Nephron (organoid): ENCODE measurements at regions not wholly inside any gene's neighbourhood (a gene's known extent, or its start where the extent isn't known, plus 50 kb on each side); places are given as distances from the start of the nearest gene placed in this dataset.
A peak's percentile ranks its signal among the peaks of the same experiment; 100 is the strongest.

Experiments
- H3K27ac Mint-ChIP-seq, 3 experiments: 2 replicates each; pipeline ENCODE4 v1.8.0; 2020; ENCODE audit warnings: mixed read lengths in 3 of 3, mild to moderate bottlenecking in 2 of 3, moderate library complexity in 1 of 3
- H3K27me3 Mint-ChIP-seq: 2 replicates; pipeline ENCODE4 v1.8.0; 2021; ENCODE audit warnings: low read depth, mild to moderate bottlenecking, moderate library complexity, mixed read lengths
- H3K36me3 Mint-ChIP-seq: 2 replicates; pipeline ENCODE4 v1.8.0; 2020; ENCODE audit warnings: low read depth, mixed read lengths
- H3K4me1 Mint-ChIP-seq: 2 replicates; pipeline ENCODE4 v1.8.0; 2020; ENCODE audit warnings: mixed read lengths
- H3K4me3 Mint-ChIP-seq, 3 experiments: 2 replicates each; pipeline ENCODE4 v1.8.0; 2020; ENCODE audit warnings: mild to moderate bottlenecking in 3 of 3, mixed read lengths in 3 of 3, moderate library complexity in 2 of 3
- H3K9me3 Mint-ChIP-seq: 2 replicates; pipeline ENCODE4 v1.8.0; 2020; ENCODE audit warnings: mixed read lengths
- CTCF ChIP-seq, 3 experiments: fragments of 200-600 bp; sonication (generic); IDR thresholded peaks; one replicate each; pipeline ENCODE4 v1.5.0; 2021; ENCODE audit warnings: antibody characterized with exemption in 3 of 3; ENCODE audit not compliant: unreplicated experiment in 3 of 3

- no peaks in the 10 kb centered on the region for H3K36me3 Mint-ChIP-seq
- H3K4me1 Mint-ChIP-seq = peaks cover 9% of the 10 kb centered on the region
- TF ChIP-seq CTCF (IDR thresholded peaks at IDR 0.05; ENCODE audit: unreplicated experiment in 3 of 3) = no peak
- no peaks in the 10 kb centered on the region for H3K27me3 Mint-ChIP-seq
- no peaks in the 10 kb centered on the region for H3K9me3 Mint-ChIP-seq
- no peak overlapping the region for H3K27ac Mint-ChIP-seq
- no peak overlapping the region for H3K4me3 Mint-ChIP-seq
Observed at GRCh38 chr12:47364261-47364660, 284.5 kb upstream of the AMIGO2 start.

GRCh38 chr12:47362126-47362705 lies 282.5 kb upstream of the AMIGO2 start:
- Mint-ChIP-seq H3K27me3 (no peaks in the 10 kb centered on the region), H3K4me1 (peaks cover 17% of the 10 kb centered on the region), H3K27ac (peak overlapping the region in 1 of 3 experiments; percentile 57), H3K36me3 (no peaks in the 10 kb centered on the region), H3K4me3 (no peak overlapping the region), H3K9me3 (peaks cover 3% of the 10 kb centered on the region)
- no peak for TF ChIP-seq CTCF (IDR thresholded peaks at IDR 0.05; ENCODE audit: unreplicated experiment in 3 of 3)

- H3K27ac Mint-ChIP-seq = peak overlapping the region; percentile 2 to 57 (median 4)
- peaks cover 17% of the 10 kb centered on the region for H3K4me1 Mint-ChIP-seq
- H3K4me3 Mint-ChIP-seq = no peak overlapping the region
- no peak for TF ChIP-seq CTCF (IDR thresholded peaks at IDR 0.05; ENCODE audit: unreplicated experiment in 3 of 3)
- H3K27me3 Mint-ChIP-seq = no peaks in the 10 kb centered on the region
- no peaks in the 10 kb centered on the region for H3K36me3 Mint-ChIP-seq
- H3K9me3 Mint-ChIP-seq = peaks cover 3% of the 10 kb centered on the region
Observed at GRCh38 chr12:47361389-47362021, 281.7 kb upstream of the AMIGO2 start.

- H3K36me3 Mint-ChIP-seq = no peaks in the 10 kb centered on the region
- no peak overlapping the region for H3K4me3 Mint-ChIP-seq
- H3K4me1 Mint-ChIP-seq = peaks cover 17% of the 10 kb centered on the region
- no peaks in the 10 kb centered on the region for H3K27me3 Mint-ChIP-seq
- no peak for TF ChIP-seq CTCF (IDR thresholded peaks at IDR 0.05; ENCODE audit: unreplicated experiment in 3 of 3)
- peak overlapping the region in 2 of 3 experiments; percentile 1 to 57 for H3K27ac Mint-ChIP-seq
- H3K9me3 Mint-ChIP-seq = peaks cover 3% of the 10 kb centered on the region
Observed at GRCh38 chr12:47360771-47361388, 281.1 kb upstream of the AMIGO2 start.

- no peaks in the 10 kb centered on the region for H3K27me3 Mint-ChIP-seq
- no peaks in the 10 kb centered on the region for H3K36me3 Mint-ChIP-seq
- H3K4me1 Mint-ChIP-seq = peaks cover 17% of the 10 kb centered on the region
- H3K9me3 Mint-ChIP-seq = peaks cover 3% of the 10 kb centered on the region
- no peak overlapping the region for H3K4me3 Mint-ChIP-seq
- H3K27ac Mint-ChIP-seq = no peak overlapping the region
- no peak for TF ChIP-seq CTCF (IDR thresholded peaks at IDR 0.05; ENCODE audit: unreplicated experiment in 3 of 3)
Observed at GRCh38 chr12:47360093-47360480, 280.3 kb upstream of the AMIGO2 start.
